Transverse colon (tissue), 4 donors: ENCODE measurements at regions not wholly inside any gene's neighbourhood (a gene's known extent, or its start where the extent isn't known, plus 50 kb on each side); places are given as distances from the start of the nearest gene placed in this dataset.
A peak's percentile ranks its signal among the peaks of the same experiment; 100 is the strongest.

Experiments
- DNase-seq: peaks from one replicate; pipeline ENCODE4 v3.0.0-alpha.2; 2019
- H3K27ac ChIP-seq, 4 donors: fragments of 200-600 bp; sonication (generic); 2 replicates each; pipeline ENCODE4 v1.5.1; 2016 to 2018; ENCODE audit warnings: inconsistent platforms in 4 of 4
- H3K27me3 ChIP-seq: fragments of 200-600 bp; sonication (generic); 2 replicates; pipeline ENCODE4 v1.5.1; 2017; ENCODE audit warnings: inconsistent platforms
- H3K36me3 ChIP-seq, 4 donors: fragments of 200-600 bp; sonication (generic); 2 replicates each; pipeline ENCODE4 v1.5.1; 2017 to 2019; ENCODE audit warnings: inconsistent platforms in 4 of 4
- H3K4me1 ChIP-seq, 4 donors: fragments of 200-600 bp; sonication (generic); 2 replicates each; pipeline ENCODE4 v1.5.1; 2017 to 2020; ENCODE audit warnings: inconsistent platforms in 4 of 4
- H3K4me3 ChIP-seq, 4 donors: fragments of 200-600 bp; sonication (generic); 1 replicate in 1 of 4; 2 replicates in 3 of 4; pipeline versions ENCODE4 v1.5.1 to v1.6.1; 2017 to 2019; ENCODE audit warnings: inconsistent platforms in 4 of 4
- H3K9me3 ChIP-seq, 2 donors: fragments of 200-600 bp; sonication (generic); 2 replicates each; pipeline ENCODE4 v1.5.1; 2017 to 2019; ENCODE audit warnings: inconsistent platforms in 2 of 2
- EP300 ChIP-seq: sonication (generic); formaldehyde crosslinking; IDR thresholded peaks from one replicate; pipeline ENCODE4 v1.6.1; 2017; ENCODE audit warnings: antibody characterized with exemption, low read depth
- POLR2A ChIP-seq: fragments of 450-650 bp; IDR thresholded peaks from one replicate; pipeline ENCODE4 v1.6.1; 2016; ENCODE audit warnings: antibody characterized with exemption, mild to moderate bottlenecking, moderate library complexity
- POLR2AphosphoS5 ChIP-seq, 3 donors: sonication (generic); formaldehyde crosslinking; IDR thresholded peaks; one replicate each; pipeline ENCODE4 v1.6.1; 2016; ENCODE audit warnings: antibody characterized with exemption in 3 of 3
- WGBS, 2 donors: methylation state at CpG; one replicate each; pipeline ENCODE4 v1.1.5; 2018; ENCODE audit warnings: low coverage in 1 of 2; 5-methylcytosine and 5-hydroxymethylcytosine counted together
- in situ Hi-C, 4 donors: fragments of 200-750 bp; cut with MboI; loops; one replicate each; pipeline versions ENCODE4 v1.15.0 to v1.15.1; 2017; ENCODE audit warnings: low sequenced_read_pairs in 3 of 4, low pct_ligation_motif_present in 1 of 4, low pct_unique_long_range_greater_than_20kb in 1 of 4
- intact Hi-C: fragments of 100-400 bp; cut with DNase I; formaldehyde crosslinking; loops from one replicate; pipeline ENCODE4 v1.15.1; 2023; ENCODE audit warnings: low total_unique reads
- TF ChIP-seq, protein P1 (sequence below), 5 experiments: fragments of 200-600 bp in 3 of 5; fragments of 450-650 bp in 2 of 5; sonication (generic) in 3 of 5; IDR thresholded peaks; 1 replicate in 2 of 5; 2 replicates in 3 of 5; pipeline ENCODE4 v1.5.1; 2016 to 2017; ENCODE audit warnings: antibody characterized with exemption in 5 of 5, inconsistent platforms in 3 of 5, mild to moderate bottlenecking in 2 of 5, moderate library complexity in 1 of 5

DNA sequence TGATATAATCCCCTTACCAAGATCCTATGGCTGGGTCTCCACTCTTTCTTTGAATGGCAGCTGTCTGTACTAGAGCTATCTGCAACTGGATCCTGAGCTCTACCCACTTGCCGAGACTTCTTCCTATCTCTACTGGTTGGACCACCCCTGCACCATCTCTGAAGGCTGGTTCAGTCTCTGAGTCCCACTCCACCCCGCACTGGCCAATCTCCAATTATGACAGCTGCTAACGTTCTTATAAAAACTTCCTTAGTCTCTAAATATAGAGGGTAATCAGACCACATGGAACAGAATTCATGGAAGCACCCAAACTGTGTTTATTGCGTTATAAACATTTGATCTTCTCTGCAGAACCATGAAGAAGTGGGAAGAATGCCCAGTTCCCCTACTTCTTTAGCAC is 186.6 kb upstream of the EEA1 start:
- H3K27ac ChIP-seq: peak overlapping the region in 2 of 4 donors; percentile 32 to 46
- intact Hi-C loops: no loop called here

DNA sequence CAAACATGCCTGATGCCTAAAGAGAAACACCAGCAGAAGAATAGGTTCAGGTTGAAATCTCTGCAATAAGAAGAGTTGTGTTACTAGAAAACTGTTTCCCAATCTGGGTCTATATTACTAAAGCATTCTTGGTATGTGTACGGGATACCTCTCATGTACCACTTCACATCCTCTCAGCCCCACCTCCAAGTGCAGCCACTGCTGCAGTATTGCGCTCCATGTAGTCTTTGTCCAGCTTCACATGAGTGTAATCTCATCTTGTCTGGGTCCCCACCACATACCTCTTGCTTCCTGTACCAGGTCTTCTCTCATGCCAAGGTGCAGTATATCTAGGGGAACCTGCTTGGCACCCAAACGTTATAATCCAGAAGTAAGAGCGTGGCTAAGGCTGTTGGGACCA is 187.5 kb upstream of the EEA1 start:
- in situ Hi-C loops: no loop called here
- H3K9me3 ChIP-seq: no peaks in the 10 kb centered on the region
- peaks cover 5 to 33% (median 16%) of the 10 kb centered on the region in 4 donors for H3K4me1 ChIP-seq
- no peak for DNase-seq
- no peak overlapping the region for H3K27ac ChIP-seq
- no peak for TF ChIP-seq POLR2AphosphoS5 (IDR thresholded peaks at IDR 0.05)
- no peak for TF ChIP-seq EP300
- no peak for TF ChIP-seq POLR2A
- TF ChIP-seq, protein P1, sequence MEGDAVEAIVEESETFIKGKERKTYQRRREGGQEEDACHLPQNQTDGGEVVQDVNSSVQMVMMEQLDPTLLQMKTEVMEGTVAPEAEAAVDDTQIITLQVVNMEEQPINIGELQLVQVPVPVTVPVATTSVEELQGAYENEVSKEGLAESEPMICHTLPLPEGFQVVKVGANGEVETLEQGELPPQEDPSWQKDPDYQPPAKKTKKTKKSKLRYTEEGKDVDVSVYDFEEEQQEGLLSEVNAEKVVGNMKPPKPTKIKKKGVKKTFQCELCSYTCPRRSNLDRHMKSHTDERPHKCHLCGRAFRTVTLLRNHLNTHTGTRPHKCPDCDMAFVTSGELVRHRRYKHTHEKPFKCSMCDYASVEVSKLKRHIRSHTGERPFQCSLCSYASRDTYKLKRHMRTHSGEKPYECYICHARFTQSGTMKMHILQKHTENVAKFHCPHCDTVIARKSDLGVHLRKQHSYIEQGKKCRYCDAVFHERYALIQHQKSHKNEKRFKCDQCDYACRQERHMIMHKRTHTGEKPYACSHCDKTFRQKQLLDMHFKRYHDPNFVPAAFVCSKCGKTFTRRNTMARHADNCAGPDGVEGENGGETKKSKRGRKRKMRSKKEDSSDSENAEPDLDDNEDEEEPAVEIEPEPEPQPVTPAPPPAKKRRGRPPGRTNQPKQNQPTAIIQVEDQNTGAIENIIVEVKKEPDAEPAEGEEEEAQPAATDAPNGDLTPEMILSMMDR (IDR thresholded peaks at IDR 0.05): no peak
- no peaks in the 10 kb centered on the region for H3K27me3 ChIP-seq
- WGBS, 2 donors: 82 to 100% methylated on average over 2 to 4 of the region's 4 CpGs
- intact Hi-C loops: no loop called here
- no peaks in the 10 kb centered on the region for H3K36me3 ChIP-seq
- no peak overlapping the region for H3K4me3 ChIP-seq

More for the DNA sequence above, 186.6 kb upstream of the EEA1 start:
- in situ Hi-C loops: no loop called here
- no peaks in the 10 kb centered on the region for H3K36me3 ChIP-seq
- H3K27me3 ChIP-seq: no peaks in the 10 kb centered on the region
- 25 to 38% methylated on average over 2 to 4 of the region's 4 CpGs for WGBS, 2 donors
- H3K9me3 ChIP-seq: no peaks in the 10 kb centered on the region
- peak; percentile 30 for DNase-seq
- H3K4me1 ChIP-seq: peaks cover 3 to 27% (median 16%) of the 10 kb centered on the region in 4 donors
- TF ChIP-seq, protein P1 (IDR thresholded peaks at IDR 0.05): no peak
- TF ChIP-seq EP300 (no peak), POLR2AphosphoS5 (IDR thresholded peaks at IDR 0.05) (no peak)
- no peak overlapping the region for H3K4me3 ChIP-seq

DNA sequence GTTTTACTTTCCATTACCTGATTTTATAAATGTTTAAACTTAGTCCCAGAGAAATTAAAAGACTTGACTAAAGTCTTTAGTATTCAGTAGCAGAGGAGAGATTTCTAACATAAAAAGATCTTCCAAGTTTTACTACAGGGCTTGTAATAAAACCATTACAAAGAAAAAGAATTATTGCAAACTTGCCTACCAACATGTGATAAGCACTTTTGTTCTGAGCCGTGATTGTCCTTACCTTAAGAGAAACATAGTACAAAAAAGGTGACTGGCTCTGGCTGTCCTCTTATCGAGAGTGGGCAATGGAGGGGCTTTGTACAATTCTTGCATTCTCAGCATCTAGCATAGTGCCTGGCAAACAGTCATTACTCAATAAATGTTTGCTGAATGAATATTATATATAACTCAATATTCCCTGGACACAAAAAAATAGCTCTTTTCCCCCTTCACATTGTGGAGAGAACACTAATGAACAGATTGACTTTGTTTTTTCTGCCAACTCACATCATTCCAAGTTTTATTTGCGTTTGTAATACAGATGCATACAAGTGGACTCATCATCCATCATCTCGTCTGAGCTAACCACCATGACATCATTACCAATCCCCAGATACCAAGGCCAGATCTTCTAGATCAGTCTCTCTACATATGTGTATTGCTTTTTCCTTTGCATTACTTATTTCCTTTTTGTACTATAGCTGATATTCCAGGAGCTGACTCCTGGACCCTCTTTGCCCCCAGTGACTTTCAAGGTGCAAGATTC is 192.8 kb upstream of the EEA1 start:
- H3K4me1 ChIP-seq: peaks cover 9 to 15% (median 13%) of the 10 kb centered on the region in 4 donors
- TF ChIP-seq POLR2AphosphoS5 (IDR thresholded peaks at IDR 0.05): no peak
- TF ChIP-seq POLR2A: no peak
- TF ChIP-seq, protein P1 (IDR thresholded peaks at IDR 0.05): no peak
- no peak for TF ChIP-seq EP300
- H3K27ac ChIP-seq: peak overlapping the region in 2 of 4 donors; percentile 25 to 30
- 38 to 50% methylated on average over 4 of the region's 4 CpGs for WGBS, 2 donors
- no peaks in the 10 kb centered on the region for H3K36me3 ChIP-seq
- no peaks in the 10 kb centered on the region for H3K27me3 ChIP-seq
- no peaks in the 10 kb centered on the region for H3K9me3 ChIP-seq
- in situ Hi-C loops (no loop called here), intact Hi-C loops (no loop called here)
- H3K4me3 ChIP-seq: no peak overlapping the region
- no peak for DNase-seq

DNA sequence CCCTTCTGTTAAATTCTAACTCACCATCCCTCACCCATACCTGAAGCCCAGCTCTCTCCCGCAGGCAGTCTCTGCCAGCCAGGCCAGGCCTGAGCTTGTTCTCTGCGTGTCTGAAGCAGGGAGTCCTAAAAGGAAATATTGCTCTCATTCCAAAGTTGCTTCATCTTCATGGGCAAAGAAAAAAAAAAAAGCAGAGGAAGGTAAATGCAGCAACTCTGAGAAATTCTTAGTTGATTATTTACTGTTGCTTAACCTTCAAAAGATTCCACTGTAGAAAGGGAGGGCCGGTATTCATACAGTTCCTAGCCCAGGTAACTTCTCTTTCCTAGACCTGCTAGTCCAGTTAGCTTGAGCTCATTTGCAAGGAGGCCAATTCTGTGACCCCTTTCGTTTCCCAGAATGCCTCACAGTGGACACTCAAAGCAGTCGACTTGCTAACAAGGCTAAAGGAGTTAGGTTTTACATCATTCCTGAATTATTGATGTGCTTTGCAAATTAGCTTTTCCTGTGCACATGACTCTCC is 193.5 kb upstream of the EEA1 start:
- Histone ChIP-seq H3K9me3 (no peaks in the 10 kb centered on the region), H3K27me3 (no peaks in the 10 kb centered on the region), H3K4me3 (no peak overlapping the region), H3K27ac (peak overlapping the region in 2 of 4 donors; percentile 12 to 25), H3K36me3 (no peaks in the 10 kb centered on the region), H3K4me1 (peaks cover 9 to 20% (median 15%) of the 10 kb centered on the region in 4 donors)
- in situ Hi-C loops (no loop called here), intact Hi-C loops (no loop called here)
- TF ChIP-seq EP300: no peak
- TF ChIP-seq, protein P1 (IDR thresholded peaks at IDR 0.05): no peak
- TF ChIP-seq POLR2AphosphoS5 (IDR thresholded peaks at IDR 0.05): no peak
- TF ChIP-seq POLR2A: no peak
- 0 to 47% methylated on average over 2 to 5 of the region's 5 CpGs for WGBS, 2 donors
- DNase-seq: no peak
